Activated naive CD4-positive, alpha-beta T cell treated with anti-CD3 and anti-CD28 coated beads, Interleukin-2, amount 50 U/mL, for 16 hours (primary cell): ENCODE measurements at regions not wholly inside any gene's neighbourhood (a gene's known extent, or its start where the extent isn't known, plus 50 kb on each side); places are given as distances from the start of the nearest gene placed in this dataset.

Experiments
- DNase-seq: peaks from one replicate; pipeline ENCODE4 v3.0.0-alpha.2; 2020

DNA sequence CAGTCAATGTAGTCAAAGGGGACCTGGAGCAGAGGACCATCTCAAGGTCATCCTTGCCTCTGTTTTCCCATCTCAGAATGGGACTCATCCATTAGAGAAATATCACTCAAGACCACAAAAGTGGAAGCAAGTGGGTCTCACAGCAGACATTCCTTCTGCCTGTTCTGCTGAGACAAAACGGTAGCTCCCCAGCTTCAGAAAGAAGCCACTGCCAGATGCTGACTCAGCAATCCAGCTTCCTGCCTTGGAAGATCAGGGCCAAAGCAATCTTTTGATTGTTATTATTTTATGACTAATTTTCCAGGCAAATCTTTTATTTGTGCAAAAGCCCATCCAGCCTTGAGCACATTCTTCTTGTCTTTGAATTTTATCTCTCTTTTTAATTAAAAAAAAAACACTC, 86.8 kb downstream of the CCT6B start:
- DNase-seq = no peak

DNA sequence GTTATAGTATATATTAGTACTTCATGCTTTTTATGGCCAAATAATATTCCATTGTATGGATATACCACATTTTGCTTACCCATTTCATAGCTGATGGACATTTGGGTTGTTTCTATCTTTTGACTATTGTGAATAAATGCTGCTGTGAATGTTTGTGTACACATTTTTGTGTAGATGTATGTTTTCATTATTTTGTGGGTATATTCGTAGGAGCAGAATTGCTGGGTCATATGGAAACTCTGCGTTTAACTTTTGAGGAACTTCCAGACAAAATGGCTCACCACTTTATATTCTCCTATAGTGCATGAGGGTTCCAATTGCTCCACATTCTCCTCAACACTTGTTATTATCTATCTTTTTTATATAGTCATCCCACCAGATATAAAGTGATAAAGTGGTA, 88.6 kb downstream of the CCT6B start:
- no peak for DNase-seq

DNA sequence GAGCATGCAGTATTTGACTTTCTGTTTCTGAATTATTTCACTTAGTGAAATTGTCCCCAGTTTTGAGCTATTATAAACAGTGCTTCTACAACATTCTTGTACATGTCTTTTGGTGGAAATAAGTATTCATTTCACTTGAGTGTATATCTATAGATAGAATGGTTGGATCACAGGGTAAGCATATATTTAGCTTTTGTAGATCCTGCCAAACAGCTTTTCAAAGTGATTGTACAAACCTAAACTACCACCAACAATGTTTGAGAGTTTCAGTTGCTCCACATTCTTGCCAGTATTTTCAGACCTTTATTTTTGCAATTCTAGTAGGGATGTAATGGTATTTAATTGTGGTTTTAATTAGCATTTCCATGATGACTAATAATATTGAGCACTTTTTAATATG, 91.6 kb downstream of the CCT6B start:
- DNase-seq = no peak

DNA sequence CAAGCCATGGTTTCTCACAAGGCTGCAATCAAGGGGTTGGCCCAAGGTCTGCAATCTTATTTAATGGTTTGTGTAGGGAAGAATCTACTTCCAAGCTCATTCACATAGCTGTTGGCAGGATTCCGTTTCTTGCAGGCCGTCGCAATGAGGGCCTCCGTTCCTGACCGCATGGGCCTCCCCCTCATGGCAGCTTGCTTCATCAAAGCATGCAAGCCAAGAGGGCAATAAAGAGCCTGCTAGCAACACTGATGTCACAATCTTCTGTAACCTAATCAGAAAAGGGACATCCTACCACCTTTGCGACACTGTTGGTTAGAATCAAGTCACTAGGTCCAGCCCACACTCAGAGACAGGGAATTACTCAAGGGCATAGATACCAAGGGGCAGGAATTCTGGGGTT, 95.5 kb downstream of the CCT6B start:
- DNase-seq = no peak

DNA sequence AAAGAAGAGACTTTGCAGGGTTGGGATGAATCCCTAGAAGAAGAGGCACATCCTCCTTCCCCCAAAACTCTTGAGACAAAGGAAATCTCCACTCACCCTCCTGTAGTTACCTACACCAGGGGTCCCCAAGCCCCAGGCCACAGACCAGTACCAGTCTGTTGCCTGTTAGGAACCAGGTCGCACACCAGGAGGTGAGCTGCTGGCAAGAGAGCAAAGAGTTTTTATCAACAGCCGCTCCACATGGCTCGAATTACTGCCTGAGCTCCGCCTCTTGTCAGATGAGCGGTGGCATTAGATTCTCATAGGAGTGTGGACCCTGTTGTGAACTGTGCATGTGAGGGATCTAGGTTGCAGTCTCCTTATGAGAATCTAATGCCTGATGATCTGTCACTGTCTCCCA, 98.9 kb downstream of the CCT6B start:
- DNase-seq = no peak

DNA sequence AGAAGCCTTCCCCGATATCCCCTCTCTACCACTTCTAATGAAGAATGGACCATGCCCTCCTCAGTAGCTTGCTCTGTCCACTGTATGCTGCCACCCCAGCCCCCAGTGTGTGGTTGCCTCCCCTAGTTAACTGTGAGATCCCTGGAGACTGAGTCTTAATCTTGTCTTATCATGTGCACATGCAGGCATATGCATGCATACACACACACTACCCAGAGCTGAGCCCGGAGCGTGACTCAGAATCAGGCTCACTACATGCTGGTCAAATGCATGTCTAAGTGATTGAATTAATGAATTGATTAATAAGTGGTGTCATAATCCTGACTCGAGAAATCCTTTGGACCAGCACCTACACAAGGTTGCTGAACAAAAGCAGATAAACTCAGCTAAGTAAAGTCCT, 99.4 kb downstream of the CCT6B start:
- no peak for DNase-seq

DNA sequence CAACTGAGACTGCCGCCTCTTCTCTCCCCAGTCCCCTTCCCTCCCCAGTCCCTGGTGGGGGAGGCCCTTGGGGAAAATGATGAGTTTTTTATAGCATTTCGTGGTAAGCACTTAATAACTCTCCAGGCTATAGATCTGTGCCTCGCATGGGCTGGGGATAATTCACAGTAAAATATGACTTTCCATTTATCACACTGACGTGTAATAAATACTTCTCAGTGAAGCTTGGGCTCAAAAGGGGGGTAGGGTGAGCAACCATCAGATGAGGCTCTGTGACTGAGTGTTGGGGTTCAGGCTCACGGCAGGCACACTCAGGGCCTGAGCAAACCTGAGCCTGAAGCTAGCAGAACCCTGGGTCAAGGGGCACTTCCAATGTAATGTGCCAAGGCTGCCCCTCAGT, 101.6 kb downstream of the CCT6B start:
- no peak for DNase-seq

DNA sequence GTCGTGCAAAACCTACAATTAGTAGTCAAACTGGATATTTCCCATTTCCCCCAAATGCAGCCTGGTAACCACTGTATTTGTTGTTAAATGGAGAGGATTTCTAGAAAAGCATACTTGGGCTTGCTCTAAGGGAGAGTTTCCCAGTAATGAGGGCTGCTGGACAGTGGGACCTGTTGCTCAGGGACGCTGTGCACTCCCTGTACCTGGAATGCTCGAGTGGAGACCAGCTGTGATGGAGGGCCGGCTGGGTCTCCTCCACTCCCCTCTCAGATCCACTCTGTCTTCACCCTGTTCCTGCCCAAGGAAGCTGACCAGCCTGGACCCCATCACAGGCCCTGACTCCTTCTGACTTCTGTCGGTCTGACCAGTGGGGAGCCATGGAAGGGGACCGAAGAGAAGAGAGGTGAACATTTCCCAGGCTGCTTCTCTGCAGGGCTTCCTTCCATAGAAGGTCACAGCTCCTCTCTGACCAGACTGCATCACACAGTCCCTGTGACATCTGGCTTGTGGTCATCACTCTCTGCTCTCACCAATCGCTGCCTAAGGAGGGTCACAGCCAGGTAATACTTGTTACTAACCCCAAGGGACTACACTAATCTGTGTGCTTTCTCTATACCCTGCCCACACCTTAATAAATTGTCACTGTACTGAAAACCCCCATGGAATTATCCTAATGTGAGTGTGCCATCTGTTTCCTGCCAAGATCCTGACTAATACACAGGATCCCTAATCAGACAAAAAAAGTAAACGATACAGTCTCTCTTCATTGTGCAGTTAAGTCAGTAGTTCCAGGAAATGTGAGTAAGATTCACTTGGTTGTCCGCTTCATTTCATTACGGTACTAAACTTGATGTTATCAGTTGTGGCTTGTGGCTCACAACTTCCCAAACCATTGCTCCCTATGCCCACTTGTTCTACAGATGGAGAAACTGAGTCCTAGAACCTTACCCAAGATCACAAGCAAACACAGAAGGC, 102.4 kb downstream of the CCT6B start:
- no peak for DNase-seq

DNA sequence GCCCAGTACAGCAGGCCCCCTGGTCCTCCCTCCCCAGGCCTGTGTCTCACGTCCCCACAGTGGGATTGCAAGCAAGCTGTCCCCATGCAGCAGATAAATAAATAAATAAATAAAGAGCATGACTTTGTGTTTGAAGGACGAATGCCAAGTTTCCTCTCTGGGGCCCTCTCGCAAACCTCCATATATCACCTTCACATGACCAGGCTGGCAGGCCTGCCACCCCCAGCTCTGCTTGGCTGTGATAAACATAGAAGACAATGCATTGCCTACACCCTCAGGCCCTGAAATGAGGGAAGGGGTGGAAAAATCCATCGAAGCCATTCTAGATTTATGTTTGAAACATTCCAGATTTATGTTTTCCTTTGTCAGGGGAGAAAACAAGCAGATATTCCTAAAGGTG, 107.3 kb downstream of the CCT6B start:
- DNase-seq = no peak

DNA sequence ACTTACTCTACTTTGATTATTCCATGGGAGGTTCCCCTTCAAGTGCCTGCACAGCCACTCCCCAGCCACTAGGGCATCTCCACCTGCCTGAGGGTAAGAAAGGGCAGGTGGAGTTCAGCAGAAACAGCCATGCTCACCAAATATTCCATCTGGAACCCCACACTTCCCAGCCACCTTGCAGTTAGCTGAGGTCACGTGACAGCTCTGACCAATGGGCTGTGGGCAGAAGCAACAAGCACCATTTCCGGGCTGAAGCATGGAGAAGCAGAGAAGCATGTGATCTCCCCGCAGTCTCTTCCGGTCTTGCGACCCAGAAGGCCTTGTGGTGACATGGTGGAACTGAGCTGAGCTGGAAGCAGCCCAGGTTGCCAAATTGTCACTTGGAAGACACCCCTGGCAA, 108.6 kb downstream of the CCT6B start:
- no peak for DNase-seq

DNA sequence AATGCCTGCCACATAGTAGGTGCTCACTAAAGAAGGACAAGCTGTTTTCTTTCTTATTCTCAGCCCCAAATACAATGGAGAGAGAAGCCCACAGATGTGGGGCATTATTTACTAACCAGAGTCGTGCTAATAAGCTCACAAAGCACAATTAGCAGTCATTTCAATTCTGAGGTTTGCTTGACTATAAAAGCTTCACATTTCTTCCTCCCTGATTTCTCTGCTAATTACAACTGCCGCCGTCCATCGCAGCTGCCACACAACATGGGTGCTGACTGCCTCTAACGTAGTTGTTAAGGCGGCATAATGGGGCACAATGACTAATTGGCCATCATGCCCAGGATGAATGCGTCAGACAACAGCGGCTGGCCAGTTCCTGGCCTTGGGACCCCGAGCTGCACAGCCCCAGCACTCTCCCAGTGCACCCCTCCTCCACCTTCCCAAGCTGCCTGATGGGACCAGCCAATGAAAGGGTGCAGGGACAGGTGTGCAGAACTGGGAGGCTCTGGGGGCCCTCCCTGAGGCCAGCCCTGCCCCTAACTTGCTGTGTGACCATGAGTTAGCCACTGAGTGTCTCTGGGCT, 109.2 kb downstream of the CCT6B start:
- DNase-seq = no peak

DNA sequence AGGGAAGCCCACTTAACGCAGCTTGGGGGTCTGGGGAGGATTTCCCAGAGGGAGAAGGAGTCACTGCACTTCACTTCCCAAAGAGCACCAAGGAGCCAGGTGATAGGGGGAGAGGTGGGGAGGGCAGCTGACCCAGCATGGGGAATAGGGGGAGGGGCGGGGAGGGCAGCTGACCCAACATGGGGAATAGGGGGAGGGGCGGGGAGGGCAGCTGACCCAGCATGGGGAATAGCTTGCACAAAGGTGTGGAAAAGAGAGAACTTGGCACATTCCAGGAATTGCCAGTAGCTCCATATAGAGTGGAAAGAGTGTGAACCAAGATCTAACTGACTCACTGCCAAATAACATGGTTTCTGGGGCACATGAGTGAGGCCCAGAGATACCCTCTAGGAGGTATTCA, 110.3 kb downstream of the CCT6B start:
- no peak for DNase-seq

DNA sequence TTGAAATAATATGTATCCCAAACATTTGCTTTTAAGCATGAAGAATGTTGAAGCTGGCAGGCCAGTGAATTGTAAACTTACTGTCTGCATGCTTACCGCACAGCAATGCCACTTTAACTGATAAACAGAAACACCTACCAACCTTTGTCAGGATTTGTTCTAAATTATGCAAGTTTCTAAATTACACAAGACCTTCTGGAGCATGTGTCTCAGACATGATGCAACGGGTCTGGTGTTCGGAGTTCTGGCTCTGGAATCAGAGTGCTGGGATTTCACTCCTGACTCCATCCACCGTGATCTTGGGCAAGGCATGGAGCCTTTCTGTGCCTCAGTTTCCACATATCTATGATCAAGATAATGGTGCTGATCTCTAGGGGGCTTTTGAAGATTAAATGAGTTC, 111.2 kb downstream of the CCT6B start:
- DNase-seq = no peak

DNA sequence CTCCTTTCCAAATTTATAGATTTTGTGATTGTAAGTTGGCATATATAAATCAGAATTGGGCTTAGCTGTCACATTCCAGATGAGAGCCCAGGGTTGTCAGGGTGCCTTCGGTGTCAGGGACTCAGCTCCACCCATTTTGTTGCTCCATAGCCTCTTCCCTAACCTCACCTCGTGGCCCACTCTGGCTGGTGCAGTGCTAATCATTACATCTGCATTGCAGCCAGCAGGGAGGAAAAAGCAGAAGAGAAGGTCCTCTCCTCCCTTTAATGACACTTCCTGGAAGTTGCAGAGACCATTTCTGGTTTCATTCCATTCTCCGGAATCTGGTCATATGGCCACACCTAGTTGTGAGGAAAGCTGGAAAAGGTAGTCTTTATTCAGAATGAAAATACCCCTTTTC, 113.3 kb downstream of the CCT6B start:
- DNase-seq = no peak

DNA sequence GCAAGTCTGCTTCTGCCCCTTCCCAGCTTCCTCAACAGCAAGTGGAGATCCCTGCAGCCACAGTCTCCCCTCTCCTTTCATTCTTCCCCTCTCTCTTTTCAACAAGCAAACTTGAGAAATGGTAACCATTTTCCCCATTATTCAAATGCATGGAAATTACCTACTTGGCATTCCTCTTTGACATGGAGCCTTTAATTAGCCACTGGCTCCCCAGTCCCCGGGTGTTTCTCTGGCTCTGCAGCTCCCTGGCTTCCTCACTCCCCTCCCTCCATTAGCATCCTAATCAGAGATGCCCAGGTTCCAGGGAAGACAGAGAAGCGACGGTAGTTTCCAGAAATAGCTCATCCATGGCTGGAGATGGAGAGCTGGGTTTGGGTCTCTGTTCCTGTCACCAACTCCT, 116.0 kb downstream of the CCT6B start:
- DNase-seq = no peak

DNA sequence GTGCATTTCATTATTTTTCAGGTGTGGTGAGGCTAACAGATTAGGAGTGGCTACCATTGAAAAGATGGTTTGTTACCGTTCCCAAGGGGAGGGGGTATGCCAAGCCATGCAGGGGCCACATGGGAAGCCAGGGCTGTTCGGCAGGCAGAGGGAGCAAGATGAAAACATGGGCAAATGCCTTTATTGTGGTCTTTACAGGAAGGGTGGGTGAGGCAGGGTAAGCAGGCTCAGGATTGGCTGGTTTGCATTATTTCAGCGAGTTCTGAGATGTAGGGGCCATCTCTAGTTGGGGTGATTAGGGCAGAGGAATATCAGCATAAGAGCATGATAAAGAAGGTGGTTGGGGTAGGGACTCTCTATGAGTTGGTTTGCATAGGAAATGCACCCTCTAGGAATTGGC, 117.6 kb downstream of the CCT6B start:
- no peak for DNase-seq

DNA sequence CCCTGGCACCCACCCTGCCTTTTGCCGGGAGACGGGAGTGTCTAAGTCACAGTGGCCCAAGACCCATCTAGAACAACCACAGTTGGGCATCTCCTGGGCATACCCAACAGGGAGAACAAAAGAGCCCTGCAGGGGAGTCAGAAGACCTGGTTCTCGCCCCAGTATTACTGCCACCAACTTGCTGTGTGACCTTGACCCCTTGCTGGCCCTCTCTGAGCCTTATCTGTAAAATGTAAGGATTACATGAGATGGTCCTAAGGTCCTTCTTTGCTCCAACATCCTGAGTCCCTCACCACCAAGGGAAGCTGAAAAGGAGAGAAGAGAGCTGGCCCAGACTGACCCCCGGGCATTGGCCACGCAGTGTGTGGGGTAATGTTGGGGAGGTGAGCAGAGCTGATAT, 119.0 kb downstream of the CCT6B start:
- no peak for DNase-seq

DNA sequence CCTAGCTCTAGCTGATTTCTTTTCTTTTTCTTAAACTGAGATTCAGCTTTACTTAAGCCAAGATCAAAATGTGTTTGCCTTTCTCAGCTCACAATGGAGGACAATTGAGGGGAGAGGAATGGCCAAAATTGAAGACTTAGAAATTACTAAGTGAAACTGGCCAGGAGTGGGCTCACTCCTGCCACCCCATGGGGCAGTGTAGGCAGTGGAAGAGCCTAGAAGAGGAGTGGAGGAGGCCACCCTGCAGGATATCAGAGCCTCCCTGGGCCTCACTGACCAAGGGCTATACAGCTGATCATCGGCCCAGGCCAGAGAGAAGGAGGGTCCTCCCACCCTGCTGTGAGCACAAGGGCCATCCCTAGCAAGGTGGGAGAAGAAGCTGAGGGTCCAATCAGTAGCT, 119.8 kb downstream of the CCT6B start:
- no peak for DNase-seq

DNA sequence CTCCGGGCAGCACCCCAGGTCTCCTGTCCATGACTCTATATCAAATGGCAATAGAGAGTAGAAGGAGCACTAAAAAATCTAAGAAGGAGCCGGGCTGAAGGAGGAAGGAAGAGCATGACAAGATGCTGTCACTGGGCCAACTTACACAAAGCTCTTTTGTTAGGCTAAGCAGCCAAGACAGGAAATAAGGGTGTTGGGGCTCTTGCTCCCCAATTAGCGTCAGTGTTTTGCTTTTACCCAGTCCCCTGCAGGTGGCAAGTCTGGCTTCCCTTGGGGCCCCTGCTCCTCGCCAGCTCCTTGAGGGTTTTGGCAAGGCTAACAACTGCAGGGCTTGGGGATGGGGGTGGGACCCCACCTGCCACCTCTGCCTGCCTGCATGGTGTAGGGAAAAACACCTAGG, 120.5 kb downstream of the CCT6B start:
- no peak for DNase-seq

DNA sequence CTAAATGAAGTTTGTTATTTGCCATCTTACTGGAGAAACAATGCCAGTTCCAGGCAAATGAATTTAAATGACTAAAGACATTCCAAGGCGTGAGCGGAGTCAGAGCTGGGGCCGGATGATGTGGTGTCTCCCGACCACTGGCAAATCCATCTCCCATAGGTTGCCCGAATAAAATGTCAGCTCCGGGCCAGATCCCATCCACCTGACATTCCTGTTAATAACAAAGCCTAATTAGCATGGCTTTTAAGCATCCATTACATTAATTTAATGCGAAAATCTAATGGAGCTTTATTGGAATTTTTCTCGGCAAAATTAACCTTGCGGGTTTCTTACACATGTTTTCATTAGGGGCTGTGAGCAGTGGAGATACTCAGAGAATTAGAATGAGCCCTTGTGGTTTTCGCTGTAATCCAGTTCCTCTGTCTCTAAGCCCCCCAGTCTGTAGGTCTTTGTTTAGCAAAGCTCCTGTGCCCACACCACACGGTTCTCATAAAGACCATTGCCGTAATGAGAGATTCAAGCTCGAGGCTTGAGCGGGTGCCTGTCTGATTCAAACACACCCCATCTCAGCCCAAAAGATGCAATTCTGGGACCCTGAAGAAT, 123.3 kb downstream of the CCT6B start:
- DNase-seq = no peak

DNA sequence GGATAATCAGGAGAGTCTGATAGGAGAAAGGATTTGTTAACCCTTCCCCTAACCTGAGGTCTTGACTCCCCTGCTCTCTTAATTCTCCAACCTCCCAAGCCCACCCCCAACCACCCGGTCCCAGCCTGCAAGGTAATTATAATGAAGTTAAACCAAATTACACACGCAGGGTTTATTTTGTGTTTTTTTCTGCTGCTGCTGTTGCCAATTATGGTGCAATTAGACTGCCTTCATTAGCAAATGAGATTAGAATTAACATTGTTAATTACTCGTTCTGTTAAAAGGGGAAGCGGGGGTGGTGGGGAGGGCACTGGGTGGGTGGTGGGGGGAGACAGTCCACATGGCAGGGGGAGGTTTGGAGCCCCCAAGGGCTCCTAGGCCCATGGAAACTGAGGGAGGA, 128.9 kb downstream of the CCT6B start:
- DNase-seq = no peak

DNA sequence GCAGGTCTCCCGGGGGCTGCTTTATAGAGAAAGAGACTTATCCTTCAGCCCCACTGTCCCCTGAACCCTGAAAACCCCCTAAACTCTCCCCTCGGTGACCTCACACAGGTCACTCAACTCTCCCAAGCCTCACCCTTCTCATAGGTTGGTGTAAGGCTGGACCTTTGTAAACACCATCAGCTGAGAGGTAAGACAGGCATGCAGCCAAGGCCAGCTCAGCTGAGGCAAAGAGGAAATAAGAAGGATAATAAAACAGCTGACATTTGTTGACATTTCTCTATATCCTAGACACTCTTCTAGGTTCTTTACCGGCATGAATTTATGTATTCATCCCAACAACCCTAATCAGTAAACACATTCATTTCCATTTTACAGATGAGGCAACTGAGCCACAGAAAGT, 134.3 kb downstream of the CCT6B start:
- no peak for DNase-seq

DNA sequence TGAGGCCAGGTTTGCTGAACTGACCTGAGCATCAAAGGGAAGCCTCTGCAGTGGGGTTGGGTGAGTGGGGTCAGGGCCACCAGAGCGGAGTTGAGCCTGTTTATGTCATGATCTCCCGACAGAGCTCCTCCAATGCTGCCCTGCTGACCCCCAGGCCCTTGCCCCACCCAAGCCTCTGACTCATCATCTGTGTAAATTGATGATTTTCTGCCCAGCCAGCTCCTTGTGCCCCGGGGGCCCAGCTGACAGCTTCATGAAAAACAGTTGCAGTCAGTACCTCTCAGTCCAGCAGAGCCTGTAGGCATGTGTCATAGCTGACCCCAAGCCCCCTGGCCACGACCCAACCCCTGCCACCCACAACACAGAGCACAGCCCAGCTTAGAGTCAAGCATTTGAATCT, 134.9 kb downstream of the CCT6B start:
- DNase-seq = no peak

DNA sequence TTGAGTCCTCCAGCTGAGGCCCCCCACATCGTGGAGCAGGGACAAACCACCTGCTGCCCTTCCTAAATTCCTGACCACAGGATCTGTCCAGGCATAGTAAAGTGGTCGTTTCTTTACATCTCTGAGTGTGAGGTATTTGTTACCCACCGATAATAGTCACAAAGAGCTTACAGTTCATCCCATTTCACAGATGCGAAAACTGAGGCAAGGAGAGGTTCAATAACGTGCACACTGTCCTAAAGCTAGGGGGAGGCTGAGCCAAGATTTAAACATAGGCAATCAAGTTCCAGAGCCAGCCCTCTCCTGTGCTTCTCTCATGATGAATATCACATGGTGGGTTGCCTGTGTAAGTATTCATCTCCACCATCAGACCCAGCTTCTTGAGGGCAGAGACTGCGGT, 135.4 kb downstream of the CCT6B start:
- DNase-seq = no peak
